OCI-LY1 (cell line): ENCODE measurements at regions not wholly inside any gene's neighbourhood (a gene's known extent, or its start where the extent isn't known, plus 50 kb on each side); places are given as distances from the start of the nearest gene placed in this dataset.

Source experiments
- H2AFZ ChIP-seq: fragments of 200-600 bp; sonication (generic), shearing (Covaris generic); 2 replicates; pipeline ENCODE4 v1.6.0; 2014; ENCODE audit warnings: antibody characterized with exemption, mild to moderate bottlenecking, low read length
- H3F3A ChIP-seq: fragments of 200-600 bp; sonication (generic), shearing (Covaris generic); 2 replicates; pipeline ENCODE4 v1.6.0; 2014; ENCODE audit warnings: mild to moderate bottlenecking, antibody characterized with exemption, low read length, moderate library complexity; ENCODE audit not compliant: insufficient read depth
- H3K27ac ChIP-seq: fragments of 200-600 bp; sonication (generic); 2 replicates; pipeline ENCODE4 v1.5.1; 2014; ENCODE audit warnings: low read length, mixed run types, mild to moderate bottlenecking, low read depth; ENCODE audit not compliant: poor library complexity, severe bottlenecking
- H3K27me3 ChIP-seq: fragments of 200-600 bp; sonication (generic); 2 replicates; pipeline ENCODE4 v1.6.0; 2014; ENCODE audit warnings: antibody characterized with exemption, mild to moderate bottlenecking, low read length, moderate library complexity; ENCODE audit not compliant: insufficient read depth
- H3K36me3 ChIP-seq: fragments of 200-600 bp; sonication (generic); 2 replicates; pipeline ENCODE4 v1.6.1; 2014; ENCODE audit warnings: mild to moderate bottlenecking, antibody characterized with exemption, low read length, moderate library complexity, mixed read lengths; ENCODE audit not compliant: insufficient read depth
- H3K4me1 ChIP-seq: fragments of 200-600 bp; sonication (generic); 2 replicates; pipeline ENCODE4 v1.5.1; 2014; ENCODE audit warnings: mild to moderate bottlenecking, low read length, moderate library complexity; ENCODE audit not compliant: insufficient read depth, severe bottlenecking
- H3K4me2 ChIP-seq: fragments of 200-600 bp; sonication (generic), shearing (Covaris generic); 2 replicates; pipeline ENCODE4 v1.6.1; 2014; ENCODE audit warnings: low read length
- H3K4me3 ChIP-seq: fragments of 200-600 bp; sonication (generic); 2 replicates; pipeline ENCODE4 v1.5.1; 2014; ENCODE audit warnings: low read length, low read depth, mild to moderate bottlenecking, mixed read lengths; ENCODE audit not compliant: poor library complexity, severe bottlenecking
- H3K79me2 ChIP-seq: fragments of 200-600 bp; shearing (Covaris generic); 2 replicates; pipeline ENCODE4 v1.6.1; 2016; ENCODE audit warnings: mixed run types, low read length, mixed read lengths; ENCODE audit not compliant: insufficient read depth
- H3K9ac ChIP-seq: fragments of 200-600 bp; sonication (generic), shearing (Covaris generic); 2 replicates; pipeline ENCODE4 v1.6.1; 2014; ENCODE audit warnings: mild to moderate bottlenecking, low read length, mixed read lengths
- H3K9me2 ChIP-seq: fragments of 200-600 bp; sonication (generic), shearing (Covaris generic); 2 replicates; pipeline ENCODE4 v1.6.1; 2014; ENCODE audit warnings: low read depth, mild to moderate bottlenecking, low read length, mixed read lengths
- H3K9me3 ChIP-seq: fragments of 200-600 bp; shearing (Covaris generic); 2 replicates; pipeline ENCODE4 v1.6.1; 2014; ENCODE audit warnings: low read length, mixed read lengths
- H4K20me1 ChIP-seq: fragments of 200-600 bp; sonication (generic), shearing (Covaris generic); 2 replicates; pipeline ENCODE4 v1.6.0; 2016; ENCODE audit warnings: mild to moderate bottlenecking, low read length; ENCODE audit not compliant: insufficient read depth
- CTCF ChIP-seq: fragments of 200-600 bp; sonication (generic), shearing (Covaris generic); IDR thresholded peaks from 2 replicates; pipeline ENCODE4 v1.5.1; 2017; ENCODE audit warnings: mild to moderate bottlenecking, antibody characterized with exemption, low read length, moderate library complexity, mixed read lengths
- EZH2 ChIP-seq: fragments of 200-600 bp; sonication (generic), shearing (Covaris generic); IDR thresholded peaks from 2 replicates; pipeline ENCODE4 v1.8.0; 2017; ENCODE audit warnings: borderline replicate concordance, mixed run types, mild to moderate bottlenecking, antibody characterized with exemption, low read length, moderate library complexity, mixed read lengths

GRCh38 chr7:110557-111232, 81.7 kb upstream of the FAM20C start:
- Histone ChIP-seq H4K20me1 (no peaks in the 10 kb centered on the region), H3K9me3 (peaks cover 3% of the 10 kb centered on the region; the same call in 1 of the 2 replicates), H3K4me2 (no peak overlapping the region), H3K27me3 (peaks cover 4% of the 10 kb centered on the region; the same call in 1 of the 2 replicates), H3K4me1 (no peaks in the 10 kb centered on the region), H3F3A (no peaks in the 10 kb centered on the region), H3K27ac (no peak overlapping the region), H3K79me2 (no peaks in the 10 kb centered on the region), H3K36me3 (no peaks in the 10 kb centered on the region), H2AFZ (no peak overlapping the region), H3K9me2 (no peaks in the 10 kb centered on the region), H3K4me3 (no peak overlapping the region), H3K9ac (no peak overlapping the region)
- TF ChIP-seq EZH2: no peak
- TF ChIP-seq CTCF: no peak

GRCh38 chr7:111591-111990, 80.8 kb upstream of the FAM20C start:
- H3K4me2 ChIP-seq: no peak overlapping the region
- TF ChIP-seq EZH2 (no peak), CTCF (no peak)
- no peak overlapping the region for H2AFZ ChIP-seq
- H3K27me3 ChIP-seq: peaks cover 4% of the 10 kb centered on the region; the same call in 1 of the 2 replicates
- no peak overlapping the region for H3K4me3 ChIP-seq
- no peaks in the 10 kb centered on the region for H4K20me1 ChIP-seq
- no peak overlapping the region for H3K27ac ChIP-seq
- no peaks in the 10 kb centered on the region for H3K9me2 ChIP-seq
- H3K79me2 ChIP-seq: no peaks in the 10 kb centered on the region
- no peaks in the 10 kb centered on the region for H3F3A ChIP-seq
- H3K9me3 ChIP-seq: peaks cover 3% of the 10 kb centered on the region; the same call in 1 of the 2 replicates
- H3K9ac ChIP-seq: no peak overlapping the region
- H3K36me3 ChIP-seq: no peaks in the 10 kb centered on the region
- no peaks in the 10 kb centered on the region for H3K4me1 ChIP-seq

GRCh38 chr7:112881-113280, 79.5 kb upstream of the FAM20C start:
- no peaks in the 10 kb centered on the region for H3K9me2 ChIP-seq
- no peak overlapping the region for H2AFZ ChIP-seq
- no peaks in the 10 kb centered on the region for H3K79me2 ChIP-seq
- no peaks in the 10 kb centered on the region for H4K20me1 ChIP-seq
- H3K9ac ChIP-seq: no peak overlapping the region
- H3K9me3 ChIP-seq: peaks cover 3% of the 10 kb centered on the region; the same call in 1 of the 2 replicates
- H3K36me3 ChIP-seq: no peaks in the 10 kb centered on the region
- H3K4me2 ChIP-seq: no peak overlapping the region
- H3K27ac ChIP-seq: no peak overlapping the region
- TF ChIP-seq EZH2 (no peak), CTCF (no peak)
- no peak overlapping the region for H3K4me3 ChIP-seq
- no peaks in the 10 kb centered on the region for H3F3A ChIP-seq
- H3K4me1 ChIP-seq: no peaks in the 10 kb centered on the region
- peaks cover 4% of the 10 kb centered on the region; the same call in 1 of the 2 replicates for H3K27me3 ChIP-seq
